Subcutaneous abdominal adipose tissue (tissue), 5 donors: ENCODE measurements at regions not wholly inside any gene's neighbourhood (a gene's known extent, or its start where the extent isn't known, plus 50 kb on each side); places are given as distances from the start of the nearest gene placed in this dataset.
A peak's percentile ranks its signal among the peaks of the same experiment; 100 is the strongest.
"Not testable (repeated sequence)": the region's sequence is repeated elsewhere in the genome, so short reads cannot be mapped to it uniquely, and the experiment has no call there.

Source experiments
- H3K27ac ChIP-seq: one replicate; pipeline ENCODE4 v1.7.0; 2013; ENCODE audit warnings: low read depth, mild to moderate bottlenecking, inconsistent platforms, low read length, moderate library complexity
- H3K27me3 ChIP-seq, 5 donors: one replicate each; pipeline ENCODE4 v1.7.0; 2013; ENCODE audit warnings: low read length in 5 of 5, inconsistent platforms in 1 of 5; ENCODE audit not compliant: control insufficient read depth in 5 of 5, insufficient read depth in 4 of 5
- H3K36me3 ChIP-seq, 5 donors: one replicate each; pipeline ENCODE4 v1.7.0; 2013; ENCODE audit warnings: low read length in 5 of 5; ENCODE audit not compliant: control insufficient read depth in 5 of 5, insufficient read depth in 5 of 5
- H3K4me1 ChIP-seq, 5 donors: one replicate each; pipeline ENCODE4 v1.7.0; 2013; ENCODE audit warnings: low read length in 5 of 5, mild to moderate bottlenecking in 3 of 5, moderate library complexity in 1 of 5; ENCODE audit not compliant: control insufficient read depth in 5 of 5, insufficient read depth in 5 of 5
- H3K4me3 ChIP-seq, 5 donors: one replicate each; pipeline ENCODE4 v1.7.0; 2013; ENCODE audit warnings: low read length in 5 of 5, low read depth in 1 of 5
- H3K9ac ChIP-seq, 5 donors: one replicate each; pipeline ENCODE4 v1.7.0; 2013; ENCODE audit warnings: low read length in 5 of 5, mild to moderate bottlenecking in 4 of 5, moderate library complexity in 3 of 5
- H3K9me3 ChIP-seq, 5 donors: one replicate each; pipeline ENCODE4 v1.7.0; 2013; ENCODE audit warnings: low read length in 5 of 5; ENCODE audit not compliant: control insufficient read depth in 5 of 5
- donor health status: healthy.
- donor health status: healthy.
- donor health status: healthy.
- donor health status: healthy.
- donor health status: healthy.

DNA sequence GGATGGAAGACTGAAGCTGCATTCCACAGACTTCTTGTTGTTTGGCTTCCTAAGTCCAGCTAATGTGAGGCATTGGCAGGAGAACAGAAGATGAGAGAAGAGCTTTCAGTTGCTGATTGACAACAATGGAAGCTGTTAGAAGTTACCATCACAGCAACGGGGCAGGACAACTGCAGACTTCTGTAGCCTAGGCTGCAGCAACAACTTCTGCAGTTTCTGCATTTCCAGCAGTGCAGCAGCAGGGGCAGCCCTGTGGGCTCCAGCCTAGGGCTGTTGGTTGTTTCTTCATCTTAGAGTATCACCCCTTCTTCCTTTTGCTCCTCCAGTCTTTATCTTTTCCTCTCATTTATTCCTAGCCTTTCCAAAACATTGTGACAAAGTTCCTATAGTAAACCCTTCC, 528.8 kb upstream of the PTGER4 start:
- no peak overlapping the region for H3K4me3 ChIP-seq
- H3K9ac ChIP-seq: no peak overlapping the region
- H3K9me3 ChIP-seq: no peaks in the 10 kb centered on the region
- no peaks in the 10 kb centered on the region for H3K36me3 ChIP-seq
- H3K4me1 ChIP-seq: peaks cover 0 to 9% (median 0%) of the 10 kb centered on the region in 5 donors
- H3K27me3 ChIP-seq: no peaks in the 10 kb centered on the region
- H3K27ac ChIP-seq: no peak overlapping the region

DNA sequence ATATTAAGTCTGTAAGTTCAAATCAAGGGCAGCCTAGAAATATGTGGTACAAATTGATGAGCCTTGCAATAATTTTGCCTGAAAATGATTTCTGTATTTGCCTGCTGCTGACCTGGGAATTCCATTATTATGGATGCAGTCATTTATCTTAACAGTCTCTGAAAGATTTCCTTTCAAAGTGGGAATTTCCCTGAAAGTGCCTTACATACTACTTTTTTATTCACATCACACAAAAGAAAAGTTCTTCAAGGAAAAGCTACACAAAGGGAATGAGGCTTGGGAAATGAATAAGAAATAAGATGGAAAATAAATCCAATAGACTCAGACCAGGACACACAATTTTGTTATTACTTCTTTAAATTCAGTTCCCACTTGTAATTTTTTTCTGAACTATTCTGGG, 537.8 kb upstream of the PTGER4 start:
- no peaks in the 10 kb centered on the region for H3K27me3 ChIP-seq

DNA sequence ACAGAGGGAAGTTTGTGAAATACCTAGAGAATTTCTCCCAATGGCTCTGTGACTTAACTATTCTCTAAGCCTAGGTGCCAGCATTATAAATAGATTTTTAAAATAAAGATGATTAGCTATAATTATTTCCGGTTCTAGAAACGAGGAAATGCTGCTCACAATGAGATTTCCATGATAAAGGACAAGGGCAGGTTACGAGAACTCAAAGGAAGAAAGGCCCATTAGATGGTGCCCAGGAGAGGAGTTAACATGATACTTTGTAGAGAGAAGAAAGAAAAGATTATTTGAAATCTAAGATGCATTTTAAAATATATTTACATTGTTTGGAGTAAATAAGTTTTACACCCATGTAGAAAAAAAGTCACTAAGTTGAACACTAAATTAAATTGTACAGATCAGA, 538.3 kb upstream of the PTGER4 start:
- no peaks in the 10 kb centered on the region for H3K27me3 ChIP-seq
- no peak overlapping the region for H3K4me3 ChIP-seq
- H3K4me1 ChIP-seq: peaks cover 0 to 2% (median 0%) of the 10 kb centered on the region in 5 donors
- H3K27ac ChIP-seq: no peak overlapping the region
- no peak overlapping the region for H3K9ac ChIP-seq
- H3K9me3 ChIP-seq: peaks cover 0 to 4% (median 0%) of the 10 kb centered on the region in 5 donors
- H3K36me3 ChIP-seq: no peaks in the 10 kb centered on the region

More for the DNA sequence above, 537.8 kb upstream of the PTGER4 start:
- Histone ChIP-seq H3K4me3 (no peak overlapping the region), H3K27ac (no peak overlapping the region), H3K9ac (no peak overlapping the region), H3K9me3 (peaks cover 0 to 4% (median 0%) of the 10 kb centered on the region in 5 donors), H3K4me1 (peaks cover 0 to 2% (median 0%) of the 10 kb centered on the region in 5 donors), H3K36me3 (no peaks in the 10 kb centered on the region)

DNA sequence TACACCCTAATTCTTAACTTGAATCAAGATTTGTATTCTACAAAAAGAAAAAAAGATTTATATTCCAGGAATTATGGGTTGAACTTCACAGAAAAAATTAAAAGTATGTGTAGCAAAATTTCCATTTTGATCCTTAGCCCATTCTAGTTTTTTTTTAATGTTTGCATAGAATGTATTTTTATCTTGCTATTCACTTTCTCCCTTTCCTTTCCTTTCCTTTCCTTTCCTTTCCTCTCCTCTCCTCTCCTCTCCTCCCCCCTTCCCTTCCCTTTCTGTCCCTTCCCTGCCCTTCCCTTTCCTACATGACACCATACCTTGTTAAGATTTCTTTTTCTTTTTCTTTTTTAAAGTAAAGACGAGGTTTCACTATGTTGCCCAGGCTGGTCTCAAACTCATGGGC, 542.5 kb upstream of the PTGER4 start:
- Histone ChIP-seq H3K4me3 (no peak overlapping the region), H3K27me3 (no peaks in the 10 kb centered on the region), H3K9ac (no peak overlapping the region), H3K27ac (no peak overlapping the region), H3K36me3 (no peaks in the 10 kb centered on the region), H3K4me1 (peaks cover 0 to 16% (median 7%) of the 10 kb centered on the region in 5 donors), H3K9me3 (no peaks in the 10 kb centered on the region)

DNA sequence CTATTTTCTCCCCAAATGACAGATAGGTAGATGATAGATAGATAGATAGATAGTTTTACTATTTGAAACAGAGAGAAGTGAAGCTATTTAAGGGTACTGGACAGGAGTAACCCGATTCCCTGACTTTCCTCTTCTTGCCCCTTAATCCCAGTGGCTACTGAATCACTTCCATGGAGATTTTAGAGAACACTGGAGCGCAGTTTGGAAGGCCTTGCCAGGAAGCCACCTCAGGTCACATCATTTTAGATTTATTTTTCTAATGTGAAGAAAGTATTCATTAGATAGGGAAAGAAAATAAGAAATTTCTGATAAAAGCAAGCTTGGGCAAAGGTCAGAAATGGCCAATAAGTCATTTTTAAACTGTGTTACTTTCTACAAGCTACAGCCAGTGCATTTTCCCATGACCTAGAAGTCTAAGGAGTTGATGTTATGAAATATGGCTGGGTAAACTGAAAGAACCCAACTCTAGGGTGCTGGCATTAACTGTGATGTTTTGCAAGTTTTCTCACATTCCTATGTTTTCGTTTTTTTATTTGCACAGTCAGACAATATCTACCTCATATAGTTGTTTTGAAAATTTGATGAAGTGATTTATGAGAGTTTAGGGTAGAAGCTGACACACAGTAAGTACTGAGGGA, 544.7 kb upstream of the PTGER4 start:
- Histone ChIP-seq H3K27me3 (no peaks in the 10 kb centered on the region), H3K9ac (peak overlapping the region in 1 of 5 donors; percentile 13), H3K36me3 (no peaks in the 10 kb centered on the region), H3K27ac (peak overlapping the region; percentile 79), H3K4me1 (peaks cover 0 to 16% (median 7%) of the 10 kb centered on the region in 5 donors), H3K9me3 (no peaks in the 10 kb centered on the region), H3K4me3 (no peak overlapping the region)

DNA sequence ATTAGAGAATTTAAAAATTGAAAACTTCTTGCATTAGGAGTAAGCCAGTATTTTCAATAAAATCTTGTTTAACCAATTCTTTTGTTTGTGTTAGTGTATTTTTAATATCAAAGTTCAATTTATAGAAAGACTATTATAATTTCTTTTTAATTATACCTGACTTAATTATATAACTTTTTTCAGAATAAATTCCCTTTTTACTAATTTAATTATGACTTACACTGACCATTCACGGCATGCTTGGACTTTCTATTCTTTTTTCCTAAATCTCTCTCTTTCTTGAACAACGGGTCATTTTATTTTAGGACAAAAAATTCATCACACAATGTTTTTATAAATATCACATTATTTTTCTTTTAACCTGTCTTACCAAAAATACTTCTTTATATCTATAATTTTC, 555.3 kb upstream of the PTGER4 start:
- Histone ChIP-seq H3K4me3 (no peak overlapping the region), H3K27me3 (no peaks in the 10 kb centered on the region), H3K27ac (no peak overlapping the region), H3K9me3 (peaks cover 2 to 49% (median 28%) of the 10 kb centered on the region in 5 donors), H3K36me3 (no peaks in the 10 kb centered on the region), H3K4me1 (no peaks in the 10 kb centered on the region), H3K9ac (no peak overlapping the region)

DNA sequence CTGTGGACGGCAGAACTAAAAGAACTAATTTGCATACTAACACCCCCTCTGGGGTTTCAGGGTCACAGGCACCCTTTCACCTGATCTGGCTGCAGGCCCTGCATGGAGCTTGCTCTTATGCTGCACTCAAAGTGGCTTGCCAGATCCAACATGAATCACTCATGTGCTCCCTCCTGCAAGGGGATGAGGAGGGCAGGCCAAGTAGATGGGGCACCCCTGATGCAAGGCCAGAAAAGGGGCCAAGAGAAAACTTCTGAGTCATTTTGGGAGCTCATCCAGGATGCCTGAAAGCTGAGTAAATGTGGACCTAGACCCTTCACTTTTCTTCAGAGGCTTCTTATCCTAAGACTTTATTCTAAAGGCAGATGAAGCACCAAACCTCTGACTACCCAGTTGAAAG, 558.5 kb upstream of the PTGER4 start:
- H3K4me3 ChIP-seq: no peak overlapping the region

DNA sequence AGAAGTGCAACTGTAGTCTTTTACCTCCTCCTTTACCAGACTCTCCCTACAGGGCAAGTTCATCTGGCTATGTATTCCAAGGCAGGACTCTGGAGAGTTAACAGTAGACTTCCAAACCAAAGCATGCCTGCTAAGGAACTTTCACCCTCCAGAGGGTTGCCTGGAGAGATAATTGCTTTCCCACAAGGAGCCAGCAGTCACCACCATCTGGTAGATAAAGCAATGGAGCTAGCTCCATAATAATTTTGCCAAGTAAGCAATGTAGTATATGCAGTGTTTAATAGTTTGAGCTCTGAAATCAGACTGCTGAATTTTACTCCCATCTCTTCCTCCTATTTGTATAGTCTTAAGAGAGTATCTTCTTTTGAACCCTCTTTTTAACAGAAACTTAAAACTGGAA, 566.8 kb upstream of the PTGER4 start:
- Histone ChIP-seq H3K4me3 (no peak overlapping the region), H3K9me3 (no peaks in the 10 kb centered on the region), H3K4me1 (peaks cover 0 to 35% (median 28%) of the 10 kb centered on the region in 5 donors), H3K9ac (no peak overlapping the region), H3K36me3 (no peaks in the 10 kb centered on the region), H3K27me3 (no peaks in the 10 kb centered on the region), H3K27ac (peak overlapping the region; percentile 41)

More for the DNA sequence above, 558.5 kb upstream of the PTGER4 start:
- Histone ChIP-seq H3K9me3 (peaks cover 2 to 43% (median 28%) of the 10 kb centered on the region in 5 donors), H3K9ac (no peak overlapping the region), H3K4me1 (no peaks in the 10 kb centered on the region), H3K27ac (no peak overlapping the region), H3K27me3 (no peaks in the 10 kb centered on the region), H3K36me3 (no peaks in the 10 kb centered on the region)

DNA sequence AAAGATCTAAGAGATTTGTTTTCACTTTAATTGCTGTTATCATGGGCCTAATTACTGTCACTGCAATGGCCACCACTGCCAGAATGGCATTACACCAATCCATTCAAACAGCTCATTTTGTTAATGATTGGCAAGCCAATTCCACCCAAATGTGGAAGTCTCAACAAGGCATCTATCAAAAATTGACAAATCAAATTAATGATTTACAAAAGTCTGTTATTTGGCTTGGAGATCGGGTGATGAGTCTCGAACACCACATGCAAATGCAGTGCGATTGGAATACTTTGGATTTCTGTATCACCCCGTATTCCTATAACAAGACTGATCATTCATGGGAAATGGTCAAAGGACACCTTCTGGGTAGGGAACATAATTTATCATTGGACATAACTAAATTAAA, 568.7 kb upstream of the PTGER4 start:
- peaks cover 0 to 35% (median 28%) of the 10 kb centered on the region in 5 donors for H3K4me1 ChIP-seq
- not testable (repeated sequence) for H3K36me3 ChIP-seq, H3K27ac ChIP-seq, H3K9me3 ChIP-seq, H3K9ac ChIP-seq, H3K4me3 ChIP-seq, H3K27me3 ChIP-seq

DNA sequence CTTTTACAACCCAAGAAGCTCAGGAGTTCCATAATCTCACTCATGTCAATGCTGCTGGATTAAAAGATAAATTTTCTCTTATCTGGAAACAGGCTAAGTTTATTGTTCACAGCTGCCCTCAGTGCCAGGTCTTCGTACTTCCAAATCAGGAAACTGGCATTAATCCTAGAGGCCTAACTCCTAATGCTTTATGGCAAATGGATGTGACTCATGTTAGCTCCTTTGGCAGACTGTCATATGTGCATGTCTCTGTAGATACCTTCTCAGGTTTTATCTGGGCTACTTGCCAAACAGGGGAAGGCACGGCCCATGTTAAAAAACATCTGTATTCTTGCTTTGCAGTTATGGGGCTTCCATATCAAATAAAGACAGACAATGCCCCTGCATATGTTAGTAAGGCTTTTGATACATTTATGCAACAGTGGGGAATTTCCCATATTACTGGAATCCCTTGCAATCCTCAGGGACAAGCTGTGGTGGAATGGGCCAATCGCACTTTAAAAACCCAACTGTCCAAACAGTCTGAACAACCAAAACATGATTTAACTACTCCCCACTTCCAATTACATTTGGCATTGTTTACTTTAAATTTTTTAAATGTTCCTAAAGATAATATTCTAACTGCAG, 570.8 kb upstream of the PTGER4 start:
- Histone ChIP-seq H3K4me1 (peaks cover 0 to 31% (median 21%) of the 10 kb centered on the region in 5 donors), H3K9ac (peak overlapping the region in 2 of 5 donors; percentile 35 to 68), H3K27ac (peak overlapping the region; percentile 92)
- not testable (repeated sequence) for H3K36me3 ChIP-seq, H3K27me3 ChIP-seq, H3K9me3 ChIP-seq, H3K4me3 ChIP-seq
